HUES6 (cell line): ENCODE measurements at regions not wholly inside any gene's neighbourhood (a gene's known extent, or its start where the extent isn't known, plus 50 kb on each side); places are given as distances from the start of the nearest gene placed in this dataset.

Experiments
- H3K27ac ChIP-seq: 2 replicates; pipeline ENCODE4 v1.7.0; 2013; ENCODE audit warnings: low read depth, mild to moderate bottlenecking, low read length, inconsistent platforms
- H3K27me3 ChIP-seq: 2 replicates; pipeline ENCODE4 v1.6.1; 2013; ENCODE audit warnings: low read length; ENCODE audit not compliant: control insufficient read depth, insufficient read depth
- H3K36me3 ChIP-seq: 2 replicates; pipeline ENCODE4 v1.6.1; 2013; ENCODE audit warnings: low read length; ENCODE audit not compliant: control insufficient read depth, insufficient read depth
- H3K4me1 ChIP-seq: 2 replicates; pipeline ENCODE4 v1.6.1; 2013; ENCODE audit warnings: low read length; ENCODE audit not compliant: control insufficient read depth, insufficient read depth
- H3K4me3 ChIP-seq: 2 replicates; pipeline ENCODE4 v1.5.1; 2013; ENCODE audit warnings: low read depth, low read length
- H3K9ac ChIP-seq: one replicate; pipeline ENCODE4 v1.6.1; 2013; ENCODE audit warnings: mild to moderate bottlenecking, low read length
- H3K9me3 ChIP-seq: 2 replicates; pipeline ENCODE4 v1.6.1; 2013; ENCODE audit warnings: low read depth, low read length; ENCODE audit not compliant: control insufficient read depth, insufficient read depth

- H3K9me3 ChIP-seq, result no peaks in the 10 kb centered on the region
- H3K36me3 ChIP-seq, result no peaks in the 10 kb centered on the region
- H3K4me1 ChIP-seq, result no peaks in the 10 kb centered on the region
- H3K27me3 ChIP-seq, result no peaks in the 10 kb centered on the region
- H3K9ac ChIP-seq, result no peak overlapping the region
- H3K4me3 ChIP-seq, result no peak overlapping the region
- no peak overlapping the region for H3K27ac ChIP-seq
Measured at GRCh38 chr3:1600206-1600605, 498.5 kb upstream of the CNTN4 start.

GRCh38 chr3:1600700-1601418 lies 497.8 kb upstream of the CNTN4 start:
- no peaks in the 10 kb centered on the region for H3K27me3 ChIP-seq
- no peaks in the 10 kb centered on the region for H3K36me3 ChIP-seq
- H3K9me3 ChIP-seq, result no peaks in the 10 kb centered on the region
- no peaks in the 10 kb centered on the region for H3K4me1 ChIP-seq
- no peak overlapping the region for H3K27ac ChIP-seq
- H3K9ac ChIP-seq, result no peak overlapping the region
- no peak overlapping the region for H3K4me3 ChIP-seq

GRCh38 chr3:1609416-1609815 lies 489.2 kb upstream of the CNTN4 start:
- Histone ChIP-seq H3K4me3 (no peak overlapping the region), H3K36me3 (no peaks in the 10 kb centered on the region), H3K27me3 (no peaks in the 10 kb centered on the region), H3K9ac (no peak overlapping the region), H3K4me1 (no peaks in the 10 kb centered on the region), H3K27ac (no peak overlapping the region), H3K9me3 (no peaks in the 10 kb centered on the region)

- Histone ChIP-seq H3K36me3 (no peaks in the 10 kb centered on the region), H3K4me1 (no peaks in the 10 kb centered on the region), H3K9ac (no peak overlapping the region), H3K4me3 (no peak overlapping the region), H3K9me3 (no peaks in the 10 kb centered on the region), H3K27ac (no peak overlapping the region), H3K27me3 (no peaks in the 10 kb centered on the region)
Measured at GRCh38 chr3:1611824-1612223, 486.8 kb upstream of the CNTN4 start.

GRCh38 chr3:1613962-1614361 lies 484.7 kb upstream of the CNTN4 start:
- Histone ChIP-seq H3K27me3 (no peaks in the 10 kb centered on the region), H3K4me1 (no peaks in the 10 kb centered on the region), H3K9ac (no peak overlapping the region), H3K36me3 (no peaks in the 10 kb centered on the region), H3K27ac (no peak overlapping the region), H3K9me3 (no peaks in the 10 kb centered on the region), H3K4me3 (no peak overlapping the region)

- H3K36me3 ChIP-seq, result no peaks in the 10 kb centered on the region
- H3K9me3 ChIP-seq, result no peaks in the 10 kb centered on the region
- no peak overlapping the region for H3K27ac ChIP-seq
- H3K4me1 ChIP-seq, result no peaks in the 10 kb centered on the region
- H3K4me3 ChIP-seq, result no peak overlapping the region
- H3K27me3 ChIP-seq, result no peaks in the 10 kb centered on the region
- no peak overlapping the region for H3K9ac ChIP-seq
Measured at GRCh38 chr3:1616744-1617143, 481.9 kb upstream of the CNTN4 start.

- Histone ChIP-seq H3K27me3 (no peaks in the 10 kb centered on the region), H3K4me1 (no peaks in the 10 kb centered on the region), H3K36me3 (no peaks in the 10 kb centered on the region), H3K9me3 (no peaks in the 10 kb centered on the region), H3K9ac (no peak overlapping the region), H3K27ac (no peak overlapping the region), H3K4me3 (no peak overlapping the region)
Measured at GRCh38 chr3:1623896-1624295, 474.8 kb upstream of the CNTN4 start.

- no peaks in the 10 kb centered on the region for H3K9me3 ChIP-seq
- H3K4me1 ChIP-seq, result no peaks in the 10 kb centered on the region
- H3K9ac ChIP-seq, result no peak overlapping the region
- no peaks in the 10 kb centered on the region for H3K36me3 ChIP-seq
- no peak overlapping the region for H3K27ac ChIP-seq
- H3K27me3 ChIP-seq, result no peaks in the 10 kb centered on the region
- H3K4me3 ChIP-seq, result no peak overlapping the region
Measured at GRCh38 chr3:1632128-1632527, 466.5 kb upstream of the CNTN4 start.

- Histone ChIP-seq H3K27me3 (no peaks in the 10 kb centered on the region), H3K9me3 (no peaks in the 10 kb centered on the region), H3K4me1 (no peaks in the 10 kb centered on the region)
Measured at GRCh38 chr3:1661839-1662238, 436.8 kb upstream of the CNTN4 start.

GRCh38 chr3:1664266-1664665 lies 434.4 kb upstream of the CNTN4 start:
- H3K9ac ChIP-seq, result no peak overlapping the region
- no peaks in the 10 kb centered on the region for H3K4me1 ChIP-seq
- no peak overlapping the region for H3K4me3 ChIP-seq
- H3K36me3 ChIP-seq, result no peaks in the 10 kb centered on the region
- H3K27me3 ChIP-seq, result no peaks in the 10 kb centered on the region
- no peaks in the 10 kb centered on the region for H3K9me3 ChIP-seq
- H3K27ac ChIP-seq, result no peak overlapping the region

More at GRCh38 chr3:1661839-1662238, 436.8 kb upstream of the CNTN4 start:
- H3K4me3 ChIP-seq, result no peak overlapping the region
- no peaks in the 10 kb centered on the region for H3K36me3 ChIP-seq
- H3K9ac ChIP-seq, result no peak overlapping the region
- no peak overlapping the region for H3K27ac ChIP-seq

- no peaks in the 10 kb centered on the region for H3K36me3 ChIP-seq
- H3K9me3 ChIP-seq, result no peaks in the 10 kb centered on the region
- no peaks in the 10 kb centered on the region for H3K4me1 ChIP-seq
- no peak overlapping the region for H3K27ac ChIP-seq
- H3K27me3 ChIP-seq, result no peaks in the 10 kb centered on the region
- no peak overlapping the region for H3K4me3 ChIP-seq
- H3K9ac ChIP-seq, result no peak overlapping the region
Measured at GRCh38 chr3:1666865-1667264, 431.8 kb upstream of the CNTN4 start.
